Gastrocnemius medialis (tissue), 4 donors: ENCODE measurements at regions not wholly inside any gene's neighbourhood (a gene's known extent, or its start where the extent isn't known, plus 50 kb on each side); places are given as distances from the start of the nearest gene placed in this dataset.

Experiments
- POLR2A ChIP-seq, 2 donors: fragments of 450-650 bp; IDR thresholded peaks; one replicate each; pipeline ENCODE4 v1.6.1; 2017; ENCODE audit warnings: antibody characterized with exemption in 2 of 2, mild to moderate bottlenecking in 2 of 2, moderate library complexity in 2 of 2
- TF ChIP-seq, protein P1 (sequence below), 5 experiments: fragments of 450-650 bp in 3 of 5; fragments of 200-600 bp in 2 of 5; sonication (generic) in 2 of 5; IDR thresholded peaks in 4 of 5; conservative IDR thresholded peaks in 1 of 5; 1 replicate in 4 of 5; 2 replicates in 1 of 5; pipeline ENCODE4 v1.5.1; 2016 to 2019; ENCODE audit warnings: antibody characterized with exemption in 5 of 5, mild to moderate bottlenecking in 3 of 5, moderate library complexity in 3 of 5

DNA sequence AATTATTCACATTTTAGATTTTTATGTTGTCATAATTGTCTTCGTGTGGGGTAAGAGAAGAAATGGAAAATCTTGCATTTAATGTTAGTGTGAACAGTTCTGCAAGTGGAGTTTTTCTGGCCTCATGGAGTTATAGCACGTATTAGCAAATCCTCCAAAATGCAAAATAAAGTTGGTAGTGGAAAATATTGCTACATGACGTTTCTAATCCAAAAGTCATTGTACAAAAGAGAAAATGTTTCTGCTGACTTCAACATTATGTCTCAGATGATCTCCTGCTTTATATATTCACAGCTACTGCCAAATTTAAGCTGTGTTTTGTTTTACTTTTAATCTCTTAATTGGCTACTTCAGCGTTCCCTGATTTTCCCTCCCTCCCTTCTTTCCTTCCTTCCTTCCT lies 1804.0 kb upstream of the RAG2 start:
- TF ChIP-seq POLR2A (IDR thresholded peaks at IDR 0.05), result no peak
- TF ChIP-seq, protein P1, sequence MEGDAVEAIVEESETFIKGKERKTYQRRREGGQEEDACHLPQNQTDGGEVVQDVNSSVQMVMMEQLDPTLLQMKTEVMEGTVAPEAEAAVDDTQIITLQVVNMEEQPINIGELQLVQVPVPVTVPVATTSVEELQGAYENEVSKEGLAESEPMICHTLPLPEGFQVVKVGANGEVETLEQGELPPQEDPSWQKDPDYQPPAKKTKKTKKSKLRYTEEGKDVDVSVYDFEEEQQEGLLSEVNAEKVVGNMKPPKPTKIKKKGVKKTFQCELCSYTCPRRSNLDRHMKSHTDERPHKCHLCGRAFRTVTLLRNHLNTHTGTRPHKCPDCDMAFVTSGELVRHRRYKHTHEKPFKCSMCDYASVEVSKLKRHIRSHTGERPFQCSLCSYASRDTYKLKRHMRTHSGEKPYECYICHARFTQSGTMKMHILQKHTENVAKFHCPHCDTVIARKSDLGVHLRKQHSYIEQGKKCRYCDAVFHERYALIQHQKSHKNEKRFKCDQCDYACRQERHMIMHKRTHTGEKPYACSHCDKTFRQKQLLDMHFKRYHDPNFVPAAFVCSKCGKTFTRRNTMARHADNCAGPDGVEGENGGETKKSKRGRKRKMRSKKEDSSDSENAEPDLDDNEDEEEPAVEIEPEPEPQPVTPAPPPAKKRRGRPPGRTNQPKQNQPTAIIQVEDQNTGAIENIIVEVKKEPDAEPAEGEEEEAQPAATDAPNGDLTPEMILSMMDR (IDR thresholded peaks at IDR 0.05 in 4 of 5, conservative IDR thresholded peaks at IDR 0.05 in 1 of 5), result no peak
